DND-41 (cell line): ENCODE measurements at regions not wholly inside any gene's neighbourhood (a gene's known extent, or its start where the extent isn't known, plus 50 kb on each side); places are given as distances from the start of the nearest gene placed in this dataset.

Experiments used
- ATAC-seq: fragments of 200-7000 bp; cut with Tn5 transposase; 3 replicates; pipeline ENCODE4 v1.9.1; 2021; ENCODE audit warnings: low read depth; ENCODE audit not compliant: insufficient read depth
- DNase-seq: peaks from one replicate; pipeline ENCODE4 v3.0.0-alpha.2; 2020
- H2AFZ ChIP-seq: 2 replicates; pipeline ENCODE4 v1.6.0; 2012; ENCODE audit warnings: low read depth, low read length
- H3K27ac ChIP-seq: 2 replicates; pipeline ENCODE4 v1.5.1; 2012; ENCODE audit warnings: low read length, inconsistent platforms
- H3K27me3 ChIP-seq: fragments of 200-600 bp; sonication (generic); 2 replicates; pipeline ENCODE4 v1.6.0; 2012; ENCODE audit warnings: low read length, mild to moderate bottlenecking, inconsistent platforms; ENCODE audit not compliant: insufficient read depth, poor library complexity
- H3K36me3 ChIP-seq: 2 replicates; pipeline ENCODE4 v1.5.1; 2012; ENCODE audit warnings: low read length, inconsistent platforms; ENCODE audit not compliant: insufficient read depth
- H3K4me1 ChIP-seq: 2 replicates; pipeline ENCODE4 v1.5.1; 2012; ENCODE audit warnings: mild to moderate bottlenecking, low read length; ENCODE audit not compliant: insufficient read depth
- H3K4me2 ChIP-seq: 2 replicates; pipeline ENCODE4 v1.6.0; 2012; ENCODE audit warnings: mild to moderate bottlenecking, moderate library complexity, low read length, inconsistent platforms; ENCODE audit not compliant: insufficient read depth
- H3K4me3 ChIP-seq, 2 experiments: fragments of 200-600 bp in 1 of 2; shearing (Covaris generic) in 1 of 2; 2 replicates each; pipeline ENCODE4 v1.5.1; 2012 to 2016; ENCODE audit warnings: inconsistent platforms in 2 of 2, low read length in 2 of 2, mild to moderate bottlenecking in 2 of 2, low read depth in 1 of 2, moderate library complexity in 1 of 2
- H3K79me2 ChIP-seq: 2 replicates; pipeline ENCODE4 v1.6.0; 2012; ENCODE audit warnings: low read length, inconsistent platforms; ENCODE audit not compliant: insufficient read depth
- H3K9ac ChIP-seq: 2 replicates; pipeline ENCODE4 v1.6.0; 2012; ENCODE audit warnings: low read depth, mild to moderate bottlenecking, inconsistent platforms, low read length, moderate library complexity
- H3K9me3 ChIP-seq: 2 replicates; pipeline ENCODE4 v1.5.1; 2012; ENCODE audit warnings: low read length, moderate library complexity, mild to moderate bottlenecking, inconsistent platforms; ENCODE audit not compliant: insufficient read depth, severe bottlenecking
- H4K20me1 ChIP-seq: 2 replicates; pipeline ENCODE4 v1.6.0; 2012; ENCODE audit warnings: low read length; ENCODE audit not compliant: insufficient read depth
- CTCF ChIP-seq: IDR thresholded peaks from 2 replicates; pipeline ENCODE4 v1.5.1; 2012; ENCODE audit warnings: borderline replicate concordance, low read length, moderate library complexity, mild to moderate bottlenecking; ENCODE audit not compliant: poor library complexity, severe bottlenecking; ENCODE audit errors: extremely low read depth
- EZH2 ChIP-seq: IDR thresholded peaks from 3 replicates; pipeline ENCODE4 v1.6.1; 2012; ENCODE audit warnings: borderline replicate concordance, low read depth, mild to moderate bottlenecking, moderate library complexity, low read length, inconsistent platforms; ENCODE audit not compliant: severe bottlenecking

DNA sequence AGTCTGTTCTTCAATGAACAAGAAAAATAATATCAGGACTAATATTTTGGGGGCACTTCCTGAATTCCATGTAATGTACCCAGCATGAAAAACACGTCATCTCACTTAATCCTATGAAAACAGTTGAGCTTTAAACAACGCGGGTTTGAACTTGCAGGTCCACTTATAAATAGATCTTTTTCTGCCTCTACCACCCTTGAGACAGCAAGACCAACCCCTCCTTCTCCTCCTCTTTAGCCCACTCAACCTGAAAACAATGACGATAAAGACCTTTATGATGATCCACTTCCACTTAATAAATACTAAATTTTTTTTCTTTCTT is 203.9 kb upstream of the KRR1 start:
- Histone ChIP-seq H3K27ac (no peak overlapping the region), H3K4me2 (no peak overlapping the region), H3K79me2 (no peaks in the 10 kb centered on the region), H2AFZ (no peak overlapping the region), H3K27me3 (no peaks in the 10 kb centered on the region), H4K20me1 (no peaks in the 10 kb centered on the region), H3K4me1 (peaks cover 15% of the 10 kb centered on the region), H3K9ac (no peak overlapping the region), H3K36me3 (no peaks in the 10 kb centered on the region), H3K4me3 (no peak overlapping the region), H3K9me3 (no peaks in the 10 kb centered on the region)
- DNase-seq: no peak
- ATAC-seq: no peak
- no peak for TF ChIP-seq EZH2
- no peak for TF ChIP-seq CTCF

DNA sequence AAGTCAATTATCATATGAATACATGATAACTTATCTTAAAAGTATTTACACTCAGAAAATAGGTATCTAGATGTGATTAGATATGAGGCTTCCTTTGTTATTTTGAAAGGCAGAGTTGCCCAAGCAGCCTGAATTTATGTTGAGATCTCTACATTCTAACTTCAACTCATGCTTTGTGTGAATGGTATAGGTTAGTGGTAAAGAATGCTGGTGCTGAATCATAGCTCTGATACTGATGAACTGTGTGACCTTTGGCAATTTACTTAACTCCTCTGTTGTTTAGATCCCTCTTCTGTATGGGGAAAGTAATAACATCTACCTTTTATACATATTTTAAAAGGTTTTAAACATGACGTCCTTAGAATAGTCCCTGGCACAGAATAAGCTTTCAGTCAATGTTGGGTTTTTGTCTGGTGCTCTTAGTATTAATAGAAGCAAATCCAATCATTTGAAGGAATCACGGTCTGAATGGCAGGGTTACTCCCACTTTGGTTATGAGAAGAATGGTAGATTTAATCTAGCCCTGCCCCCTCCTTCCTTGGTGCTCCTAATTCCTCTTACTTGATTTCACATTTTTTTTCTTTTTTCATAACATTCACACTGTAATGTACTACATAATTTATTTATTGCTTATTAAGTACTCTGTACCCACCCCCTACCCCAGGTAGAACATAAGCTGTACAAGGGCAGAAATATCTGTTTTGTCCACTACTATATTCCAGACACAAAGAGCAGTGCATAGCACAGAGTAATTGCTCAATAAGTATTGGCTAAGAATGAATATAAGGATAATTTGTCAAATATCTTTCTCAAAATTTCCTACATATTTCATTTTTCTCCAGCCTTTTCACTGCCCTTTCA is 203.3 kb upstream of the KRR1 start:
- DNase-seq: no peak
- TF ChIP-seq EZH2 (no peak), CTCF (no peak)
- Histone ChIP-seq H3K36me3 (no peaks in the 10 kb centered on the region), H3K27ac (no peak overlapping the region), H3K9ac (no peak overlapping the region), H3K9me3 (no peaks in the 10 kb centered on the region), H4K20me1 (no peaks in the 10 kb centered on the region), H3K4me3 (no peak overlapping the region), H3K27me3 (no peaks in the 10 kb centered on the region), H3K4me1 (peaks cover 15% of the 10 kb centered on the region), H3K79me2 (no peaks in the 10 kb centered on the region), H3K4me2 (no peak overlapping the region), H2AFZ (no peak overlapping the region)
- no peak for ATAC-seq

GRCh38 chr12:75713434-75713833 is 202.0 kb upstream of the KRR1 start:
- no peaks in the 10 kb centered on the region for H3K9me3 ChIP-seq
- DNase-seq (no peak), ATAC-seq (no peak)
- no peaks in the 10 kb centered on the region for H4K20me1 ChIP-seq
- H3K4me1 ChIP-seq: peaks cover 15% of the 10 kb centered on the region
- no peaks in the 10 kb centered on the region for H3K79me2 ChIP-seq
- TF ChIP-seq CTCF (no peak), EZH2 (no peak)
- no peak overlapping the region for H2AFZ ChIP-seq
- no peak overlapping the region for H3K9ac ChIP-seq
- no peaks in the 10 kb centered on the region for H3K36me3 ChIP-seq
- H3K4me2 ChIP-seq: no peak overlapping the region
- H3K27ac ChIP-seq: no peak overlapping the region
- H3K4me3 ChIP-seq: no peak overlapping the region
- no peaks in the 10 kb centered on the region for H3K27me3 ChIP-seq
